HCT116 (cell line): ENCODE measurements at regions not wholly inside any gene's neighbourhood (a gene's known extent, or its start where the extent isn't known, plus 50 kb on each side); places are given as distances from the start of the nearest gene placed in this dataset.

Experiments used
- ATAC-seq: fragments of 200-7000 bp; cut with Tn5 transposase; 2 replicates; pipeline ENCODE4 v1.9.1; 2020; ENCODE audit warnings: mild to moderate bottlenecking, moderate library complexity
- BruUV-seq: library from RNA; stranded (reverse); fragments of 400-500 nt; replicated peaks from 2 replicates; lab custom pipeline; 2021; lab: Mats Ljungman, UMichigan
- CTCF ChIA-PET: fragments of 300-600 bp; sonication (Branson Sonifier 250); formaldehyde crosslinking; loops from one replicate; lab custom pipeline; 2021; ENCODE audit warnings: antibody characterized with exemption; lab: Charles Lee
- POLR2A ChIA-PET: fragments of 300-600, 350-600 bp; sonication (Branson Sonifier 250); formaldehyde crosslinking; loops from one replicate; lab custom pipeline; 2021; ENCODE audit warnings: antibody characterized with exemption; lab: Charles Lee
- RAD21 ChIA-PET, 2 experiments: fragments of 300-600 bp; sonication (Branson Sonifier 250); formaldehyde crosslinking; loops; one replicate each; lab custom pipeline; 2023; ENCODE audit warnings: low total read pairs in 2 of 2; ENCODE audit not compliant: uncharacterized antibody in 2 of 2, unreplicated experiment in 2 of 2, low non-redundant PET in 1 of 2; lab: Charles Lee
- DNase-seq: peaks from one replicate; pipeline ENCODE4 v3.0.0-alpha.2; 2010; ENCODE audit warnings: low read depth, low spot score
- H2AFZ ChIP-seq: fragments of 200-600 bp; shearing (Covaris generic), sonication (generic); 2 replicates; pipeline ENCODE4 v1.6.1; 2017; ENCODE audit warnings: low read depth, mixed run types, mixed read lengths, antibody characterized with exemption, low read length; ENCODE audit not compliant: poor library complexity, severe bottlenecking
- H3K27ac ChIP-seq: 2 replicates; pipeline ENCODE4 v1.5.1; 2012; ENCODE audit warnings: low read depth, low read length
- H3K27me3 ChIP-seq: fragments of 200-600 bp; sonication (generic); 2 replicates; pipeline ENCODE4 v1.6.1; 2016; ENCODE audit warnings: mixed run types, low read length, mixed read lengths; ENCODE audit not compliant: insufficient read depth
- H3K36me3 ChIP-seq, 2 experiments: fragments of 200-500 bp in 1 of 2; fragments of 200-600 bp in 1 of 2; sonication (Bioruptor generic) in 1 of 2; sonication (generic) in 1 of 2; 2 replicates each; pipeline versions ENCODE4 v1.5.1 to v1.6.1; 2014 to 2016; ENCODE audit warnings: low read length in 2 of 2, inconsistent platforms in 1 of 2, mixed read lengths in 1 of 2, mixed run types in 1 of 2; ENCODE audit not compliant: insufficient read depth in 2 of 2, control insufficient read depth in 1 of 2
- H3K4me1 ChIP-seq, 2 experiments: fragments of 200-600 bp in 1 of 2; sonication (generic) in 1 of 2; 2 replicates each; pipeline versions ENCODE4 v1.5.1 to v1.6.1; 2012 to 2017; ENCODE audit warnings: low read length in 2 of 2, inconsistent platforms in 1 of 2, mild to moderate bottlenecking in 1 of 2, mixed read lengths in 1 of 2, mixed run types in 1 of 2, moderate library complexity in 1 of 2; ENCODE audit not compliant: insufficient read depth in 2 of 2, control insufficient read depth in 1 of 2
- H3K4me2 ChIP-seq: fragments of 200-600 bp; sonication (generic); 2 replicates; pipeline ENCODE4 v1.6.1; 2017; ENCODE audit warnings: mixed run types, low read length, mixed read lengths
- H3K4me3 ChIP-seq, 2 experiments: fragments of 200-600 bp in 1 of 2; sonication (generic) in 1 of 2; replicated peaks in 1 of 2; 2 replicates each; pipeline ENCODE4 v1.5.1; 2011 to 2016; ENCODE audit warnings: low read length in 2 of 2, control low read depth in 1 of 2, low read depth in 1 of 2, mild to moderate bottlenecking in 1 of 2, mixed read lengths in 1 of 2, mixed run types in 1 of 2
- H3K79me2 ChIP-seq: fragments of 200-600 bp; sonication (generic); 2 replicates; pipeline ENCODE4 v1.6.1; 2017; ENCODE audit warnings: mild to moderate bottlenecking, mixed run types, low read length, moderate library complexity, mixed read lengths; ENCODE audit not compliant: insufficient read depth
- H3K9ac ChIP-seq: fragments of 200-600 bp; sonication (generic); 2 replicates; pipeline ENCODE4 v1.6.1; 2016; ENCODE audit warnings: low read length, mixed read lengths
- H3K9me2 ChIP-seq: fragments of 200-600 bp; sonication (generic), shearing (Covaris generic); 2 replicates; pipeline ENCODE4 v1.6.1; 2017; ENCODE audit warnings: mixed run types, mild to moderate bottlenecking, moderate library complexity; ENCODE audit not compliant: insufficient read depth
- H3K9me3 ChIP-seq, 2 experiments: fragments of 200-500 bp in 1 of 2; fragments of 200-600 bp in 1 of 2; sonication (Bioruptor generic) in 1 of 2; sonication (generic) in 1 of 2; 2 replicates each; pipeline ENCODE4 v1.6.1; 2014 to 2017; ENCODE audit warnings: low read length in 2 of 2, mixed read lengths in 2 of 2, inconsistent platforms in 1 of 2, low read depth in 1 of 2, mild to moderate bottlenecking in 1 of 2, mixed run types in 1 of 2, moderate library complexity in 1 of 2; ENCODE audit not compliant: control insufficient read depth in 1 of 2, insufficient read depth in 1 of 2
- H4K20me1 ChIP-seq: fragments of 200-600 bp; sonication (generic), shearing (Covaris generic); 2 replicates; pipeline ENCODE4 v1.6.1; 2017; ENCODE audit warnings: mixed run types, mild to moderate bottlenecking, moderate library complexity; ENCODE audit not compliant: insufficient read depth
- CBX3 ChIP-seq: IDR thresholded peaks from 2 replicates; pipeline ENCODE4 v1.6.1; 2012; ENCODE audit warnings: low read depth
- CEBPB ChIP-seq: IDR thresholded peaks from 2 replicates; pipeline ENCODE4 v1.6.1; 2012; ENCODE audit warnings: low read depth
- RAD21 ChIP-seq: IDR thresholded peaks from 2 replicates; pipeline ENCODE4 v1.6.1; 2012; ENCODE audit warnings: low read depth, mild to moderate bottlenecking
- REST ChIP-seq: IDR thresholded peaks from 2 replicates; pipeline ENCODE4 v1.6.1; 2012; ENCODE audit warnings: low read depth
- SIN3A ChIP-seq: IDR thresholded peaks from 2 replicates; pipeline ENCODE4 v1.6.1; 2012; ENCODE audit warnings: low read depth
- SP1 ChIP-seq: IDR thresholded peaks from 2 replicates; pipeline ENCODE4 v1.6.1; 2012; ENCODE audit warnings: low read depth
- YY1 ChIP-seq: IDR thresholded peaks from 2 replicates; pipeline ENCODE4 v1.6.1; 2011; ENCODE audit warnings: low read length, low read depth, moderate library complexity, mild to moderate bottlenecking; ENCODE audit not compliant: insufficient replicate concordance; ENCODE audit errors: extremely low read depth
- intact Hi-C: fragments of 100-400 bp; cut with micrococcal nuclease; formaldehyde crosslinking; loops from 2 replicates; pipeline ENCODE4 v1.10.0; 2022

GRCh38 chr3:194984622-194985021 is 286.3 kb downstream of the XXYLT1 start:
- Histone ChIP-seq H3K4me1 (peaks cover 3 to 23% of the 10 kb centered on the region in 2 experiments; a peak in 2 of 4 replicates), H3K4me2 (peak overlapping the region; percentile 53), H3K9me3 (no peaks in the 10 kb centered on the region; a peak in 1 of 4 replicates), H3K27me3 (no peaks in the 10 kb centered on the region), H3K9ac (no peak overlapping the region), H3K36me3 (no peaks in the 10 kb centered on the region)
- ATAC-seq: peak; percentile 8; the same call in 1 of the 2 replicates
- intact Hi-C loops: no loop called here
- no peak for TF ChIP-seq REST
- TF ChIP-seq YY1: no peak
- no peak for TF ChIP-seq SIN3A
- TF ChIP-seq CEBPB: no peak
- TF ChIP-seq CBX3: no peak
- TF ChIP-seq RAD21: no peak
- TF ChIP-seq SP1: no peak
- TF ChIP-seq, all 23 proteins: peak for 0
- no peaks in the 10 kb centered on the region for H3K9me2 ChIP-seq
- ChIA-PET RAD21 (interaction anchor here in 1 of 2 experiments (2.1 kb wide), 1 partner anchor 302 kb away, joined by 6 read pairs; no protein-coding TSS in a partner anchor), POLR2A (no interaction called here), CTCF (no interaction called here)
- no TSS peak for BruUV-seq
- no peak for DNase-seq
- H3K27ac ChIP-seq: no peak overlapping the region
- peak overlapping the region in 1 of 2 experiments; percentile 15; a peak in 2 of 4 replicates for H3K4me3 ChIP-seq
- H3K79me2 ChIP-seq: no peaks in the 10 kb centered on the region
- H2AFZ ChIP-seq: no peak overlapping the region
- no peaks in the 10 kb centered on the region for H4K20me1 ChIP-seq
